GM12878 (cell line): ENCODE measurements at regions not wholly inside any gene's neighbourhood (a gene's known extent, or its start where the extent isn't known, plus 50 kb on each side); places are given as distances from the start of the nearest gene placed in this dataset.

Experiments used
- ATAC-seq: fragments of 200-7000 bp; cut with Tn5 transposase; 3 replicates; pipeline ENCODE4 v1.9.1; 2020; ENCODE audit warnings: mild to moderate bottlenecking, moderate library complexity
- BruUV-seq: library from RNA; stranded (reverse); fragments of 400-500 nt; replicated peaks from 2 replicates; lab custom pipeline; 2021; lab: Mats Ljungman, UMichigan
- CTCF ChIA-PET: fragments of 300-600 bp; sonication (Branson Sonifier 250); formaldehyde crosslinking; extraction: SDS; loops from one replicate; lab custom pipeline; 2021; ENCODE audit warnings: inconsistent platforms; lab: Yijun Ruan, JAX
- POLR2A ChIA-PET: fragments of 350-600 bp; formaldehyde crosslinking; extraction: SDS; loops from one replicate; lab custom pipeline; 2021; ENCODE audit warnings: inconsistent platforms; lab: Charles Lee
- RAD21 ChIA-PET: fragments of 300-600 bp; sonication (Branson Sonifier 250); formaldehyde crosslinking; loops from one replicate; lab custom pipeline; 2023; ENCODE audit warnings: antibody characterized with exemption; ENCODE audit not compliant: unreplicated experiment; lab: Charles Lee
- SMC1A ChIA-PET: fragments of 300-600 bp; sonication (Branson Sonifier 250); formaldehyde crosslinking; loops from one replicate; lab custom pipeline; 2023; ENCODE audit not compliant: unreplicated experiment, uncharacterized antibody; lab: Charles Lee
- DNase-seq: peaks from one replicate; pipeline ENCODE4 v3.0.0-alpha.2; 2011; ENCODE audit warnings: low read depth, low spot score
- FAIRE-seq: peaks from 3 replicates; lab custom pipeline; 2011; peaks lifted over from hg19 to GRCh38; lab: Jason Lieb, UNC
- H2AFZ ChIP-seq: 2 replicates; pipeline ENCODE4 v1.6.0; 2011; ENCODE audit warnings: low read depth, low read length, control low read depth; ENCODE audit not compliant: control insufficient read depth
- H3K27ac ChIP-seq: 2 replicates; pipeline ENCODE4 v1.5.1; 2011; ENCODE audit warnings: control low read depth; ENCODE audit not compliant: control insufficient read depth, insufficient read depth
- H3K27me3 ChIP-seq, 2 experiments: replicated peaks in 1 of 2; 2 replicates each; pipeline versions ENCODE4 v1.6.0 to v1.6.1; 2011; ENCODE audit warnings: low read length in 1 of 2; ENCODE audit not compliant: control insufficient read depth in 2 of 2, insufficient read depth in 2 of 2
- H3K36me3 ChIP-seq, 2 experiments: 2 replicates each; pipeline ENCODE4 v1.5.1; 2011; ENCODE audit warnings: low read length in 1 of 2; ENCODE audit not compliant: control insufficient read depth in 2 of 2, insufficient read depth in 2 of 2
- H3K4me1 ChIP-seq: 2 replicates; pipeline ENCODE4 v1.6.1; 2011; ENCODE audit warnings: mild to moderate bottlenecking, low read length, moderate library complexity, mixed read lengths; ENCODE audit not compliant: control insufficient read depth, insufficient read depth
- H3K4me2 ChIP-seq: 2 replicates; pipeline ENCODE4 v1.6.0; 2011; ENCODE audit warnings: control low read depth; ENCODE audit not compliant: control insufficient read depth, insufficient read depth
- H3K4me3 ChIP-seq: fragments of 200-600 bp; sonication (generic); 2 replicates; pipeline ENCODE4 v1.5.1; 2016
- H3K79me2 ChIP-seq: 2 replicates; pipeline ENCODE4 v1.6.0; 2011; ENCODE audit warnings: low read length; ENCODE audit not compliant: control insufficient read depth, insufficient read depth
- H3K9ac ChIP-seq: 2 replicates; pipeline ENCODE4 v1.8.0; 2011; ENCODE audit warnings: low read length, control low read depth, mixed read lengths; ENCODE audit not compliant: control insufficient read depth, insufficient read depth
- H3K9me3 ChIP-seq: replicated peaks from 3 replicates; pipeline ENCODE4 v1.5.1; 2011; ENCODE audit warnings: mild to moderate bottlenecking, low read length; ENCODE audit not compliant: control insufficient read depth, insufficient read depth
- H4K20me1 ChIP-seq: 2 replicates; pipeline ENCODE4 v1.6.0; 2011; ENCODE audit not compliant: control insufficient read depth, insufficient read depth
- ATF2 ChIP-seq: IDR thresholded peaks from 2 replicates; pipeline ENCODE4 v1.6.1; 2012; ENCODE audit warnings: low read length, inconsistent platforms
- BHLHE40 ChIP-seq, 2 experiments: fragments of 450-650 bp in 1 of 2; IDR thresholded peaks; 2 replicates each; pipeline ENCODE4 v1.6.1; 2011 to 2017; ENCODE audit warnings: low read depth in 2 of 2, borderline replicate concordance in 1 of 2, improper control_type of control experiment in 1 of 2, low read length in 1 of 2, mild to moderate bottlenecking in 1 of 2
- CBX3 ChIP-seq: fragments of 200-600 bp; sonication (generic); IDR thresholded peaks from 2 replicates; pipeline ENCODE4 v1.6.1; 2016; ENCODE audit warnings: low read depth, borderline replicate concordance
- CUX1 ChIP-seq: IDR thresholded peaks from 2 replicates; pipeline ENCODE4 v1.6.1; 2012; ENCODE audit warnings: improper control_type of control experiment, low read depth, low read length; ENCODE audit not compliant: insufficient replicate concordance
- DPF2 ChIP-seq: fragments of 450-650 bp; IDR thresholded peaks from 2 replicates; pipeline ENCODE4 v1.6.1; 2017; ENCODE audit warnings: mild to moderate bottlenecking
- JUNB ChIP-seq: IDR thresholded peaks from 2 replicates; pipeline ENCODE4 v1.6.1; 2016; ENCODE audit warnings: antibody characterized with exemption, mild to moderate bottlenecking
- NBN ChIP-seq: fragments of 450-650 bp; IDR thresholded peaks from 2 replicates; pipeline ENCODE4 v1.6.1; 2016
- PAX5 ChIP-seq: IDR thresholded peaks from 2 replicates; pipeline ENCODE4 v1.6.1; 2011; ENCODE audit warnings: low read depth, low read length, borderline replicate concordance
- POLR2A ChIP-seq: IDR thresholded peaks from 2 replicates; pipeline ENCODE4 v1.6.1; 2011; ENCODE audit warnings: low read depth, mild to moderate bottlenecking, low read length
- PRDM15 ChIP-seq: fragments of 450-650 bp; formaldehyde crosslinking; IDR thresholded peaks from 2 replicates; pipeline ENCODE4 v1.4.0; 2020; ENCODE audit warnings: mild to moderate bottlenecking, moderate library complexity
- TAF1 ChIP-seq: IDR thresholded peaks from 2 replicates; pipeline ENCODE4 v1.6.1; 2011; ENCODE audit warnings: mild to moderate bottlenecking, low read depth, low read length, borderline replicate concordance
- USF2 ChIP-seq: IDR thresholded peaks from 2 replicates; pipeline ENCODE4 v1.6.1; 2011; ENCODE audit warnings: low read depth, low read length, improper control_type of control experiment, borderline replicate concordance
- ZNF207 ChIP-seq: fragments of 450-650 bp; IDR thresholded peaks from 2 replicates; pipeline ENCODE4 v1.6.1; 2014; ENCODE audit warnings: antibody characterized with exemption, mild to moderate bottlenecking, borderline replicate concordance
- WGBS: methylation state at CpG from one replicate; pipeline ENCODE4 v1.1.6; 2016; ENCODE audit warnings: low lambda C conversion rate; ENCODE audit not compliant: insufficient replicate concordance, insufficient coverage; ENCODE audit errors: missing lambda C conversion rate; 5-methylcytosine and 5-hydroxymethylcytosine counted together
- in situ Hi-C: fragments of 300-500 bp; cut with MboI; formaldehyde crosslinking; loops from 9 replicates; pipeline ENCODE4 v1.14.3; 2018; ENCODE audit warnings: mixed read lengths
- intact Hi-C: fragments of 100-400 bp; cut with micrococcal nuclease; formaldehyde crosslinking; loops from one replicate; pipeline ENCODE4 v1.14.2; 2022; ENCODE audit not compliant: unreplicated experiment

- Histone ChIP-seq H3K9ac (no peak overlapping the region), H3K27ac (no peak overlapping the region), H3K27me3 (peaks cover 0 to 3% of the 10 kb centered on the region in 2 experiments; a peak in 1 of 4 replicates), H3K9me3 (no peaks in the 10 kb centered on the region), H3K79me2 (no peaks in the 10 kb centered on the region), H3K4me1 (no peaks in the 10 kb centered on the region), H3K4me2 (no peak overlapping the region), H2AFZ (no peak overlapping the region), H3K4me3 (no peak overlapping the region), H4K20me1 (no peaks in the 10 kb centered on the region), H3K36me3 (no peaks in the 10 kb centered on the region)
- ChIA-PET SMC1A (no interaction called here), RAD21 (no interaction called here), POLR2A (no interaction called here), CTCF (no interaction called here)
- WGBS = 58% methylated on average over 3 of the region's 3 CpGs
- ATAC-seq (no peak), FAIRE-seq (no peak), DNase-seq (no peak)
- intact Hi-C loops = no loop called here
- no TSS peak for BruUV-seq
- in situ Hi-C loops = no loop called here
- TF ChIP-seq POLR2A = no peak
- no peak for TF ChIP-seq CBX3
- no peak for TF ChIP-seq BHLHE40 (IDR thresholded peaks at IDR 0.05; ENCODE audit: borderline replicate concordance in 1 of 2, low read depth in 2 of 2, low read length in 1 of 2)
- TF ChIP-seq DPF2 = no peak
- TF ChIP-seq ZNF207 = no peak
- no peak for TF ChIP-seq PRDM15 (CRISPR knock-in tag)
- TF ChIP-seq NBN = no peak
- TF ChIP-seq ATF2 = no peak
- no peak for TF ChIP-seq TAF1
- no peak for TF ChIP-seq PAX5
- no peak for TF ChIP-seq JUNB
- no peak for TF ChIP-seq USF2
- TF ChIP-seq CUX1 = no peak
These were observed 143.6 kb downstream of the BOD1 start for GRCh38 chr5:173472784-173473278.
